Effector memory CD8-positive, alpha-beta T cell (primary cell): ENCODE measurements at regions not wholly inside any gene's neighbourhood (a gene's known extent, or its start where the extent isn't known, plus 50 kb on each side); places are given as distances from the start of the nearest gene placed in this dataset.
A peak's percentile ranks its signal among the peaks of the same experiment; 100 is the strongest.
"Not testable (repeated sequence)": the region's sequence is repeated elsewhere in the genome, so short reads cannot be mapped to it uniquely, and the experiment has no call there.

Experiments
- ATAC-seq: fragments of 150-1000 bp; cut with Tn5 transposase; replicated peaks from 2 replicates; pipeline ENCODE4 v1.10.0; 2021; ENCODE audit warnings: mild to moderate bottlenecking, moderate library complexity
- DNase-seq, 3 experiments: peaks; one replicate each; pipeline ENCODE4 v3.0.0; 2021
- H3K27ac Mint-ChIP-seq, 2 donors: one replicate each; pipeline ENCODE4 v1.8.0; 2022; ENCODE audit warnings: mild to moderate bottlenecking in 2 of 2, mixed read lengths in 2 of 2, moderate library complexity in 2 of 2
- H3K27me3 Mint-ChIP-seq, 2 donors: one replicate each; pipeline ENCODE4 v1.8.0; 2022; ENCODE audit warnings: mixed read lengths in 2 of 2
- H3K36me3 Mint-ChIP-seq: one replicate; pipeline ENCODE4 v1.8.0; 2022; ENCODE audit warnings: mild to moderate bottlenecking, moderate library complexity, mixed read lengths; ENCODE audit not compliant: insufficient read depth
- H3K4me1 Mint-ChIP-seq, 2 donors: one replicate each; pipeline ENCODE4 v1.8.0; 2022; ENCODE audit warnings: low read depth in 2 of 2, mixed read lengths in 2 of 2
- H3K4me3 Mint-ChIP-seq, 2 donors: one replicate each; pipeline ENCODE4 v1.8.0; 2022; ENCODE audit warnings: mild to moderate bottlenecking in 2 of 2, mixed read lengths in 2 of 2, moderate library complexity in 2 of 2
- H3K9me3 Mint-ChIP-seq, 2 donors: one replicate each; pipeline ENCODE4 v1.8.0; 2022; ENCODE audit warnings: mixed read lengths in 2 of 2

DNA sequence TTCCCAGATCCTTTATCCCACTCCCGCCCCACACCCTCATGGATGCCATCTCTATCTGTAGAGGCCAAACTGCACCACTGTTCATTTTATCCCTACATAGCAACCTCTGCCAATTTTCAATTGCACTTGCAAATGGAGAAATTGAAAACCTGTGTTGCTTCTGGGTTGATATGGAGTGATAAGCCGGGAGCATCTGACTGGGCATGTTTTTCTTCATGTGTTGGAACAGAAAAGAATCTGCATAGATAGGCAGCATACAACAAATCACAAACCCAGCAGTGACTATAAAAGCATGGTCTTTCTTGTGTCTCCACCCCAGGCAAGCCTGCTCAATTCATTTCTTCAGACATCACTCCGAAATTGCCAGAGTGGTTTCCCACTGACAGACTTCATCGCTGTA is 608.8 kb upstream of the CAMK1G start:
- Mint-ChIP-seq H3K27ac (no peak overlapping the region), H3K4me3 (no peak overlapping the region), H3K36me3 (no peaks in the 10 kb centered on the region), H3K9me3 (no peaks in the 10 kb centered on the region), H3K27me3 (peaks cover 10 to 11% of the 10 kb centered on the region in 2 donors), H3K4me1 (no peaks in the 10 kb centered on the region)
- DNase-seq = no peak
- no peak for ATAC-seq

DNA sequence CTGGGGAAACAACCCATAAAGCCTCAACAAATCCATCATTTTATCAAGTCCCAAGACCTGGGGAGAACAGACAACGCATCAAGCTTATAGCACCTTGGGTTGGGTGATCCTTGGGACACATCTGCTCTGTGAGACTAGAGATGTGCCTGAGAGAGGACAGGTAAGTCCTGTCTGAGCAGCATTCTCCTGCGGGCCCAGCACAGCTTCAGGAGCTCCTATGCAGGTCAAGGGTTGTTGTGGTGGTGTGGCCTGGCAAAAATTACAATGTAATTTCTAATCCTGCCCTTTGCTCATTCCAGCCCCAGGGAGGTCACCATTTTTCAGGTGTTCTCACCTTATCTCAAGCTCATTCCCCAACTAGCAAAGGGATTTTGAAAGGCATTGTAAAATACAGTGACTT is 608.1 kb upstream of the CAMK1G start:
- Mint-ChIP-seq H3K4me1 (no peaks in the 10 kb centered on the region), H3K27ac (no peak overlapping the region), H3K27me3 (peaks cover 3 to 5% of the 10 kb centered on the region in 2 donors), H3K4me3 (no peak overlapping the region), H3K36me3 (no peaks in the 10 kb centered on the region), H3K9me3 (no peaks in the 10 kb centered on the region)
- ATAC-seq (no peak), DNase-seq (no peak)

DNA sequence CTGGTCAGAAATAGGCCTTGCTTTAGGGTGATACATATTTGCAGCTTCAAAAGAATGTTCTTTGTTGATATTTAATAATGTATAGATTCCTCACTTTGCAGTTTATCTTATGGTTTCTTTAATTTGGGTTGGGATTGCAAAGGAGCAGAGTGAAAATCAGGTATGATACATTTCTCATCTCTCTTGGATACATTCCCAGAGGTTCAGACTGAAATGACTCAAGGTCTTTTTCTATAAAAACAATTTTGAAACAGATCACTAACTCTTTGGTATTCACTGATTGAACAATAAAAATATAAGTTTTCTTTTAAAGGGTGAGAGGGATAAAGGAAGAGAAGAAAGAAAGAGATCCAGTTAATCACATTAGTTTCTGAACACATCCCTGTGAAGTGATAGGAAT is 606.5 kb upstream of the CAMK1G start:
- no peaks in the 10 kb centered on the region for H3K9me3 Mint-ChIP-seq
- H3K4me1 Mint-ChIP-seq = no peaks in the 10 kb centered on the region
- no peaks in the 10 kb centered on the region for H3K36me3 Mint-ChIP-seq
- DNase-seq (no peak), ATAC-seq (no peak)
- no peak overlapping the region for H3K27ac Mint-ChIP-seq
- no peak overlapping the region for H3K4me3 Mint-ChIP-seq
- H3K27me3 Mint-ChIP-seq = peaks cover 0 to 5% of the 10 kb centered on the region in 2 donors

DNA sequence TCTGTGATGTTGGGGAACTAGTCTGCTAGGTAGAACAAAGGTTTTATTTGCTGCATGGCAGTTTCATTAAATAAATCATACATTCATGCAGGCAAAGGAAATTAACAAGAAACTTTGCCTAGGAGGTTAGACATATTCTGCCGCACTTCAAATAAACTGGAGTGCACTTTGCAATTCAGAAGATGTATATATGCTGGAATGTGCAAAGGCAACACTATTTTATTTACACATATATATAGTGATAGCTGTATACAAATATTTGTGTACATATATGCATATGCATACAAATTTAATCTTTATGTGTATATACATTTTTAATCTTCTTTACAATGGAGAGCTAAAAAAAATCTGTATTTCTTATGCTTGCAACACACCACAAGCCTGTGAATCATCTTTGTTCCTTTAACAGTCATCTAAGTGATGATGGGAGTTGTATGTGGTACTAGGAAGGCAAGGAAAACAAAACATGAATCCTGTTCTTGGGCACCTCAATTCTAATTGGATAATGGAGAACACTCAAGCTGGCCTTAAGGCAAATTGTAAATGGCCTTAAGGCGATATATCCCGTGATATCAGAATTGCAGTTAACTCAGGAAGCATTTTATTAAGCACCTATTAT is 605.8 kb upstream of the CAMK1G start:
- H3K4me1 Mint-ChIP-seq = no peaks in the 10 kb centered on the region
- no peaks in the 10 kb centered on the region for H3K36me3 Mint-ChIP-seq

DNA sequence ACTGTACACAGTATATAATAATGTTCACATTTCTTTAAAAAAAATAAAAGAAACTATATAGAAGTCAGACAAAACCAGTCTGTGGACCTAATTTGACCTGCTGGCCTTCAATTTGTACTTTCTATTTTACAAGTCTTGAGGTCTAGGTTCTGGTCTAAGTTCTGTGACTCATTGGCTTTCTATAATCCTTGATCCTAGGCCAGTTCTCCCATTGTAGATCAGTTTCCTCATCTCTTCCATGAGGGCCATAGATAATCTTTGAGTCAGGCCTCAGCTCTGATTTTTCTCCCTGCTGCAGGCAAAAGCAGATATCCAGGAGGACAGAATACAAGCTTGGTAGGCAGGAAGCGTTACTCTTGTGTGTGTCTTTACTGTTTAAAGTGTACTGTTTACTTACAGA is 603.7 kb upstream of the CAMK1G start:
- H3K4me3 Mint-ChIP-seq = no peak overlapping the region
- ATAC-seq (no peak), DNase-seq (no peak)

More for the DNA sequence above, 605.8 kb upstream of the CAMK1G start:
- H3K4me3 Mint-ChIP-seq = no peak overlapping the region
- ATAC-seq (no peak), DNase-seq (no peak)
- peaks cover 0 to 5% of the 10 kb centered on the region in 2 donors for H3K27me3 Mint-ChIP-seq
- H3K9me3 Mint-ChIP-seq = no peaks in the 10 kb centered on the region
- no peak overlapping the region for H3K27ac Mint-ChIP-seq

DNA sequence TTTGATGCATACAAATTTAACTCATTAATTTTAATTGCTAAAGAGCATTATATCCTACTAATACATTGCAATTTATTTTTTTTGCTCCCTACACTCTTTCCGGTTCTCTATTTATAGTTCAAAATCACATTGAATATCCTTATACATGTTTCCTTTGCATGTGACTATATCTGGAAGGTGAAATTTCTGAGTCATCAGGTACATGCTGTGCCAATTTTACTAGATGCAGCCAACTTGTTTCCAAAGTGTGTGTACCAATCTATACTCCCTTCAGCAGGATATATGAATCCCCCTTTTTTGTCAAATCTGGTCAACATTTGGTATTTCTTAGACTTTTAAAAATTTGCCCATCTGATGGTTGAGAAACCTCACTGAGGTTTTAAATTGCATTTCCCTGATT is 602.9 kb upstream of the CAMK1G start:
- H3K4me3 Mint-ChIP-seq = no peak overlapping the region
- DNase-seq (no peak), ATAC-seq (no peak)
- H3K4me1 Mint-ChIP-seq = no peaks in the 10 kb centered on the region
- H3K27ac Mint-ChIP-seq = no peak overlapping the region
- no peaks in the 10 kb centered on the region for H3K36me3 Mint-ChIP-seq
- H3K27me3 Mint-ChIP-seq = peaks cover 0 to 5% of the 10 kb centered on the region in 2 donors
- no peaks in the 10 kb centered on the region for H3K9me3 Mint-ChIP-seq

More for the DNA sequence above, 603.7 kb upstream of the CAMK1G start:
- no peaks in the 10 kb centered on the region for H3K4me1 Mint-ChIP-seq
- H3K27ac Mint-ChIP-seq = no peak overlapping the region
- no peaks in the 10 kb centered on the region for H3K9me3 Mint-ChIP-seq
- H3K36me3 Mint-ChIP-seq = no peaks in the 10 kb centered on the region
- H3K27me3 Mint-ChIP-seq = peaks cover 0 to 5% of the 10 kb centered on the region in 2 donors

DNA sequence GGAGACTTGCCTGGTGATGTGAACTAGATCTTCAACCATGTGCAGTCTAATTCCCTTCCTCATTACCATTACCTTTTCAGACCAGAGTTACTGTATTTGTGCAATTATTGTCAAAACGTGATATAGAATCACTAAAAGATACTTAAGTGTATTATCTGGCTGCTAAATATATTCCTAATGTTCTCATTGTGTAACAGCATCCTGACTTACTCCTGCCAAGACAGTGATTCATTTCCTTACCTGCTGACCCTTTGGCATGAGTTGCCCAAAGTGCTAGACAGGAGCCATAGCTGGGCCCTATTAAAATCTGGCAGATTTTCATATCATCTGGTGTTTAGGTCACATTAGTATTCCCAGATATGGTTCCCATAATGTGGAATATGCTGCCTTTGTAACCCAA is 598.3 kb upstream of the CAMK1G start:
- no peaks in the 10 kb centered on the region for H3K9me3 Mint-ChIP-seq
- H3K27me3 Mint-ChIP-seq = peaks cover under 1 to 5% of the 10 kb centered on the region in 2 donors
- no peak overlapping the region for H3K4me3 Mint-ChIP-seq
- ATAC-seq = no peak
- H3K36me3 Mint-ChIP-seq = no peaks in the 10 kb centered on the region
- DNase-seq = no peak
- H3K4me1 Mint-ChIP-seq = peaks cover 7 to 10% of the 10 kb centered on the region in 2 donors
- no peak overlapping the region for H3K27ac Mint-ChIP-seq

DNA sequence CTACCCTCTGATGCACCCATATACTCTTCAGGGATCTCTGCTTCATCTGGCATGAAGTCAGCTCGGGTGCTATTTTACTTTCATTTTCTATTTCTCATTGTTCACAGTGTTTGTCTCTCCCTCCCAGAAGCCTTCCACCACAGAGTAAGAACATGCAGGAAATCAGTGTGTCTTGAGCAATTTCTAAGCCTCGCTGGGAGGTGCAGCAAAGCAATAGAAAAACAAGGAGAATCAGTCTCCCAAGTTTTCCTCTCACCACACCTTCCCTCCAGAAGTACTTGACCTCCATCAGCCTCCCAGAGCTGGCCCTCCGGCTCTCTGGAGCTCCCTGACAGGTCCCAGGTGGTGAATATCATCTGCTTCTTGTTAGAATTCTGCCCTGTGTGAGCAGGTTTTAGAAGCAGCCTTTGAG is 594.7 kb upstream of the CAMK1G start:
- DNase-seq = peak in 2 of 3 experiments; percentile 1 to 2
- H3K4me1 Mint-ChIP-seq = peaks cover 10% of the 10 kb centered on the region in 2 donors
- no peaks in the 10 kb centered on the region for H3K9me3 Mint-ChIP-seq
- H3K27ac Mint-ChIP-seq = peak overlapping the region; percentile 81 to 87
- H3K4me3 Mint-ChIP-seq = peak overlapping the region; percentile 70 to 73
- H3K36me3 Mint-ChIP-seq = no peaks in the 10 kb centered on the region
- H3K27me3 Mint-ChIP-seq = peaks cover 5 to 20% of the 10 kb centered on the region in 2 donors
- ATAC-seq = peak; percentile 78

DNA sequence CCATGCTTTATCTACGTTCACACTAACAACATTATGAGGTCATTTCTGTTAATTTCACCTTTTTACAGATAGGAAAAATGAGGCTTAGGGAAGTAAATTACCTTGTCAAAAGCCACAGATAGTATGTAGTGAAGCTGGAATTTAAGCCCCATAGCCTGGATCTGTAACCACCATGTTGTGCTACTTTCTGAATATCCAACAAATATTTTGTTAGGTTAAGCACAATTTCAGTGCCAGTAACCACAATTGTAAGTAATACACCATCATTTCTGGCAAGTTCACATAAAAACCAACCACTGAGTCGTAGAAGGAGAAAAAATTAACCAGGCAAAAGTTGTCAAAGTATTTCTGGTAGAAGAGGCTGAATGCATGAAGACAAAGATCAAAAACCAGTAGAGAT is 593.1 kb upstream of the CAMK1G start:
- no peak for DNase-seq
- no peak overlapping the region for H3K4me3 Mint-ChIP-seq
- H3K27ac Mint-ChIP-seq = no peak overlapping the region
- ATAC-seq = no peak
- H3K9me3 Mint-ChIP-seq = no peaks in the 10 kb centered on the region
- H3K36me3 Mint-ChIP-seq = no peaks in the 10 kb centered on the region
- H3K27me3 Mint-ChIP-seq = peaks cover 6 to 24% of the 10 kb centered on the region in 2 donors
- peaks cover 10% of the 10 kb centered on the region in 2 donors for H3K4me1 Mint-ChIP-seq

DNA sequence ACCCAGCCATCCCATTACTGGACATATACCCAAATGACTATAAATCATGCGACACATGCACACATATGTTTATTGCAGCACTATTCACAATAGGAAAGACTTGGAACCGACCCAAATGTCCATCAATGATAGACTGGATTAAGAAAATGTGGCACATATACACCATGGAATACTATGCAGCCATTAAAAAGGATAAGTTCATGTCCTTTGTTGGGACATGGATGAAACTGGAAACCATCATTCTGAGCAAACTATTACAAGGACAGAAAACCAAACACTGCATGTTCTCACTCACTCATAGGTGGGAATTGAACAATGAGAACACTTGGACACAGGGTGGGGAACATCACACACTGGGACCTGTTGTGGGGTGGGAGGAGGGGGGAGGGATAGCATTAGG is 586.5 kb upstream of the CAMK1G start:
- not testable (repeated sequence) for H3K27ac Mint-ChIP-seq, H3K36me3 Mint-ChIP-seq, ATAC-seq, H3K4me1 Mint-ChIP-seq, DNase-seq, H3K9me3 Mint-ChIP-seq, H3K4me3 Mint-ChIP-seq
- H3K27me3 Mint-ChIP-seq = peaks cover 5 to 11% of the 10 kb centered on the region in 2 donors

DNA sequence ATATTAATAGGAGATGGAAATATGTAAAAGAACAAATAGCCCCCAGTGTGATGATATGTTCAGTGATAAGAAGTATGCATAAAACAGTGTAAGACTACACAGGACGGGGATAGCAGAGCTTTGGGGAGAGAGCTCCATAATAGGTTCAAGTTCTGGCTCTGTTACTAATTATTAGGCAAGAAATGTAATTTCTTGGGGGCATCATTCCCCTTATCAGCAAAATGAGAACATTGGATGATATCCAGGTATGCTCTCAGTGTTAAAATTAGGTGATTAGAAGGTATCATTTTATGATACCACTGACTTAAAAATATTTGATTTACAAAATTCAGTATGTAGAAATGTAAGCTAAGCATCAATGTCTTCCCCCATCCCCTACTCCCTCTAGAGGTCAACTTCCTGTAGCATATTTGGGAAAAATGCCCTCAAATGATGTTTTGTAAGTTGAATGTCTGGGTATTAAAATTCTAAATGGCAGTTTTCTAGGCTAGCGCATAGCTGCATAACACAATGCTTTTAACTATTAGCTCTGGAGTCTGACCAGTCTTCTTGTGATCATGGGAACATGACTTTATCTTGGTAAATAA is 585.7 kb upstream of the CAMK1G start:
- H3K27ac Mint-ChIP-seq = no peak overlapping the region
- no peaks in the 10 kb centered on the region for H3K9me3 Mint-ChIP-seq
- DNase-seq = no peak
- H3K4me3 Mint-ChIP-seq = no peak overlapping the region
- peaks cover 5 to 11% of the 10 kb centered on the region in 2 donors for H3K27me3 Mint-ChIP-seq
- no peaks in the 10 kb centered on the region for H3K36me3 Mint-ChIP-seq
- H3K4me1 Mint-ChIP-seq = no peaks in the 10 kb centered on the region
- ATAC-seq = no peak

DNA sequence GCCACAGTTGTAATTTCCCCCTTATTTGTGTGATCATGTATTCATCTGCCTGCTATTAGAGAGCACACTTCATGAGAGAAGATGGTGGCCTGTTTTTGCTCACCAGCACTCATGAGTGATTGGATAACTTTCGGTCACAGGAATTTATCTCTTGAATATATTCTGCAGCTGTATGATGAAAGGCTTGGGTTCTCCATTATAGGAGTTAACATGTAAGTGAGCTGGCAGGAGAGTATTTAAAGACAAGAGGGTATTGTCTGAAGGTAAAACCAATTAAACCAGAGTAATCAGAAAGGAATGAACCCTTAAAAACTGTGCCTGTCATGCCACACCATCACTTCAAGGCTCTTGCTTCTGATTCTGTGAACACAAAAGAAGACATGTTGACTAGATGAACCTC is 574.9 kb upstream of the CAMK1G start:
- Mint-ChIP-seq H3K9me3 (no peaks in the 10 kb centered on the region), H3K36me3 (no peaks in the 10 kb centered on the region), H3K4me1 (no peaks in the 10 kb centered on the region), H3K27ac (no peak overlapping the region), H3K4me3 (no peak overlapping the region), H3K27me3 (peaks cover 0 to 4% of the 10 kb centered on the region in 2 donors)
- DNase-seq (no peak), ATAC-seq (no peak)

DNA sequence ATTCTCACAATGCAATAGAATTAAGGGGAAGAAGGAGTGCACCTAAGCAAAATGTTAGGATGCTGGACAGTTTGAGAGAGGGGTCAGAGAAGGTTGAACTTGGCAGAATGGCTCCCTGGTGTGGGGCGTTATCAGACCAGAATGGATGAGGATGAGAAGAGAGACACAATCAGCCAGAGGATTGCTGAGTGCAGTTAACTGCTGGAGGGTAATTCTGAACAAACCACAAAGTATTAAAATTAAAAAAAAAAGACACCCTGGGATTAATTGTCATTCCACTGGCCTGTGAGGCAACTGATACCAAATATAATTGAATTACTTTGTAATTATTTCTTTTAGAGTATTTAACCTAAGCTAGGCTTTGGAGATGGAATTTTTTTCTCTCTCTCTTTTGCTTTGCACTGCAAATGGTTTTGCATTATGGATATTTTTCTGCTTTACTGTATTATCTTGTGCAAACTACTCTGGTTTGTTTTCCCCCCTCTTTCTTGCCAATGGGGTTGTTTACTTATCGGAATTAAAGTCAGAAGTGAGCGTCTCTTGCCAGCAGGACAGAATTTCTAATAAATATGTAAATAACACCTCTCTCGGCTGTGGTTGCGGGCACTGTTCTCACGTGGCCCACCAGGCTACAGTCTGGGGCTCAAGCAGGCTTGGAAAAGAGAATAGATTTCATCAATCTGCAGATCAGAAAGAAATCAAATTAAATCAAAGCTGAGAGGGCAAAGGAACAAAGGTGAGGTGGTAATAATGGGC is 572.9 kb upstream of the CAMK1G start:
- H3K27ac Mint-ChIP-seq = no peak overlapping the region
- H3K4me1 Mint-ChIP-seq = no peaks in the 10 kb centered on the region
- DNase-seq (no peak), ATAC-seq (no peak)
- H3K36me3 Mint-ChIP-seq = no peaks in the 10 kb centered on the region
- peaks cover 0 to 4% of the 10 kb centered on the region in 2 donors for H3K9me3 Mint-ChIP-seq
- peaks cover 0 to 4% of the 10 kb centered on the region in 2 donors for H3K27me3 Mint-ChIP-seq
- no peak overlapping the region for H3K4me3 Mint-ChIP-seq
